SJSA1 (cell line): ENCODE measurements at regions not wholly inside any gene's neighbourhood (a gene's known extent, or its start where the extent isn't known, plus 50 kb on each side); places are given as distances from the start of the nearest gene placed in this dataset.
"Not testable (repeated sequence)": the region's sequence is repeated elsewhere in the genome, so short reads cannot be mapped to it uniquely, and the experiment has no call there.

Source experiments
- DNase-seq, 2 experiments: peaks; one replicate each; pipeline ENCODE4 v3.0.0-alpha.2; 2015 to 2020; ENCODE audit warnings: low spot score in 2 of 2, low read depth in 1 of 2
- H3K27ac ChIP-seq: fragments of 250-450 bp; sonication (Bioruptor Pico); 2 replicates; pipeline ENCODE4 v1.5.1; 2020; ENCODE audit warnings: mild to moderate bottlenecking, moderate library complexity
- H3K27me3 ChIP-seq: fragments of 250-450 bp; sonication (Bioruptor Pico); replicated peaks from 2 replicates; pipeline ENCODE4 v1.5.1; 2020; ENCODE audit warnings: mild to moderate bottlenecking, moderate library complexity
- H3K36me3 ChIP-seq: fragments of 250-450 bp; sonication (Bioruptor Pico); 2 replicates; pipeline ENCODE4 v1.5.1; 2020; ENCODE audit warnings: mild to moderate bottlenecking
- H3K4me1 ChIP-seq: fragments of 250-450 bp; sonication (Bioruptor Pico); replicated peaks from 2 replicates; pipeline ENCODE4 v1.6.1; 2021; ENCODE audit warnings: mild to moderate bottlenecking
- H3K4me3 ChIP-seq: fragments of 250-450 bp; sonication (Bioruptor Pico); 2 replicates; pipeline ENCODE4 v1.5.1; 2020; ENCODE audit warnings: mild to moderate bottlenecking
- H3K9me3 ChIP-seq: fragments of 250-450 bp; sonication (Bioruptor Pico); replicated peaks from 2 replicates; pipeline ENCODE4 v1.5.1; 2020; ENCODE audit warnings: mild to moderate bottlenecking

GRCh38 chr11:87743007-87743406 lies 432.2 kb downstream of the RAB38 start:
- H3K9me3 ChIP-seq, result no peaks in the 10 kb centered on the region
- DNase-seq, result no peak
- no peak overlapping the region for H3K4me3 ChIP-seq
- H3K27me3 ChIP-seq, result no peaks in the 10 kb centered on the region
- H3K27ac ChIP-seq, result no peak overlapping the region
- H3K36me3 ChIP-seq, result no peaks in the 10 kb centered on the region
- H3K4me1 ChIP-seq, result no peaks in the 10 kb centered on the region

- no peak overlapping the region for H3K27ac ChIP-seq
- no peaks in the 10 kb centered on the region for H3K36me3 ChIP-seq
- no peaks in the 10 kb centered on the region for H3K27me3 ChIP-seq
- DNase-seq, result no peak
- H3K4me1 ChIP-seq, result no peaks in the 10 kb centered on the region
- H3K4me3 ChIP-seq, result no peak overlapping the region
- no peaks in the 10 kb centered on the region for H3K9me3 ChIP-seq
These were observed 434.3 kb downstream of the RAB38 start for GRCh38 chr11:87740968-87741367.

DNA sequence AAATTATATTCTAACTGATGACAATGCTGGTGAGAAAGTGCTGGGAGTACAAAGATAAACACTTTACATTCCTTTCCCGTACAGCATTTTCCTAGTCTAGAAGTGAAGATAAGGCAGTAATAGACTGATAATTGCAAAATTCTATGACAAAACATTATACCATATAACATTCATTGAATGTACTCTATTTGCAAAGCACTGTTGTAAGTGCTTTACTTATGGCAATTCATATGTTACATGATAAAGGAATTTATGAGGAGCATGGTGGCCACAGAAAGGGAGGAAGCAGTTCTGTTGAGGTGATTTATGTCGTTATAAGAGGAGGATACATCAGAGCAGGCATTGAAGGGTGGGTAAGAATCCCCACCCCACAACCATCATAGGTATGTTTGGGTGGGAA lies 434.8 kb downstream of the RAB38 start:
- Histone ChIP-seq H3K4me1 (no peaks in the 10 kb centered on the region), H3K9me3 (no peaks in the 10 kb centered on the region), H3K27me3 (no peaks in the 10 kb centered on the region), H3K36me3 (no peaks in the 10 kb centered on the region), H3K27ac (no peak overlapping the region), H3K4me3 (no peak overlapping the region)
- no peak for DNase-seq

GRCh38 chr11:87739766-87740165 lies 435.5 kb downstream of the RAB38 start:
- no peaks in the 10 kb centered on the region for H3K36me3 ChIP-seq
- no peak overlapping the region for H3K27ac ChIP-seq
- no peak for DNase-seq
- H3K9me3 ChIP-seq, result no peaks in the 10 kb centered on the region
- H3K27me3 ChIP-seq, result no peaks in the 10 kb centered on the region
- no peak overlapping the region for H3K4me3 ChIP-seq
- no peaks in the 10 kb centered on the region for H3K4me1 ChIP-seq

GRCh38 chr11:87739261-87739660 lies 436.0 kb downstream of the RAB38 start:
- no peaks in the 10 kb centered on the region for H3K4me1 ChIP-seq
- H3K27ac ChIP-seq, result no peak overlapping the region
- H3K9me3 ChIP-seq, result no peaks in the 10 kb centered on the region
- DNase-seq, result no peak
- H3K36me3 ChIP-seq, result no peaks in the 10 kb centered on the region
- H3K27me3 ChIP-seq, result no peaks in the 10 kb centered on the region
- H3K4me3 ChIP-seq, result no peak overlapping the region

DNA sequence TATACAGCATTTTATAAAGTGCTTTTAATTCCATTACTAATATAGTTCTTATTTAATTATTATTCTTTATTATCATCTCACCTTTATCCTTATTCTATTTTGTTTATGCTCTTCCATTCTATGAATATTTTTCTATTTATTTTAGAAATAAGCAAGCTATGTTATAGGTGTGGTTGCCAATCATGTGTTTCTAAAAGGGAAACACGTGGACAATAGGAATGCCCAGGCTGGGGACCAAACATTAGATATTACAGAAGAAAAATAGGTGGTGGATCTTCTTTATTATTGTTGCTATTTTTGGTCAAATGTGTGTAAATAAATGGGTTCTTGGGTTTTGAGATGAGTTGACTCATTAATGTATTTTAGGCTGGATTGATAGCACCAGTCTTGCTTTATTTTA lies 438.3 kb downstream of the RAB38 start:
- DNase-seq, result no peak

DNA sequence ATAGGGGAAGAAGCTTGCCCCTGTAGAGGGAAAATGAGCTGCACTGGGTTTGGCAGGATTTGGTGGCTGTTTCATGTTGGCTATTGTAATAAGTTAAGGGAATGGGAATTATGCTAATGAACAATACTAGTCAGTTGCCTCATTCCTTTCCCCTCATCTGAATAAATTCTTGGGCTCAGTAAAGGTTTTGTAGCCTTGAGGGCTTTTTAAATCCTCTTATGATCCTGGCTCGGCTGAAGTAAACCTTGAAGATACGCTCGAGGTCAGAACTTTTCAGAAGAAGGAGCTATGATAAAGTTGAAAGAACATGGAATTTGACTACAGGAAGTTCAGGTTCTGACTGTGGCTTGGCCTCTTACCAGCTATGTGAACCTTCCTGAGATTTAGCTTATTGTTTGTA lies 448.7 kb downstream of the RAB38 start:
- H3K4me3 ChIP-seq, result no peak overlapping the region
- no peak for DNase-seq
- H3K4me1 ChIP-seq, result no peaks in the 10 kb centered on the region
- H3K36me3 ChIP-seq, result no peaks in the 10 kb centered on the region
- H3K9me3 ChIP-seq, result no peaks in the 10 kb centered on the region
- no peaks in the 10 kb centered on the region for H3K27me3 ChIP-seq
- no peak overlapping the region for H3K27ac ChIP-seq

More for the DNA sequence above, 438.3 kb downstream of the RAB38 start:
- Histone ChIP-seq H3K4me3 (no peak overlapping the region), H3K27ac (no peak overlapping the region), H3K27me3 (no peaks in the 10 kb centered on the region), H3K36me3 (no peaks in the 10 kb centered on the region), H3K4me1 (no peaks in the 10 kb centered on the region), H3K9me3 (no peaks in the 10 kb centered on the region)

DNA sequence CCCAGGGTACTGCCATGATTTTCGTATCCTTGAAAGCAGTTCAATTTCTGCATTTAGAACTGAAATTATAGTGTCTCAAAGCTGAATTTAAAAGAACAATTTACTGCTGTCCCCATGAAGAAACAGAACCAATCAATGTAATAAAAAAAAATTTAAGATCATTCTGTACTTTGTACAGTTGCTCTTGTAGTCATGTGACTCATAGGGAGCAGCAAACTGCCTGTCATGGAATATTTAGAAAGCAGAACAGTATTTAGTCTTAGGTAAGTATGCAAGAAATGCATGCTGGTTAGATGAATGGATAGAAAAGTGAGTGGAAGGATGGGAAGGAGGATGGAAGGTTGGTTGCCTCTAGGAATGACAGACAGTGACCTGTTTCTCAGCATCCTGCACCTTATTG lies 450.9 kb downstream of the RAB38 start:
- Histone ChIP-seq H3K27me3 (no peaks in the 10 kb centered on the region), H3K4me1 (no peaks in the 10 kb centered on the region), H3K4me3 (no peak overlapping the region), H3K36me3 (no peaks in the 10 kb centered on the region), H3K9me3 (no peaks in the 10 kb centered on the region), H3K27ac (no peak overlapping the region)
- no peak for DNase-seq

DNA sequence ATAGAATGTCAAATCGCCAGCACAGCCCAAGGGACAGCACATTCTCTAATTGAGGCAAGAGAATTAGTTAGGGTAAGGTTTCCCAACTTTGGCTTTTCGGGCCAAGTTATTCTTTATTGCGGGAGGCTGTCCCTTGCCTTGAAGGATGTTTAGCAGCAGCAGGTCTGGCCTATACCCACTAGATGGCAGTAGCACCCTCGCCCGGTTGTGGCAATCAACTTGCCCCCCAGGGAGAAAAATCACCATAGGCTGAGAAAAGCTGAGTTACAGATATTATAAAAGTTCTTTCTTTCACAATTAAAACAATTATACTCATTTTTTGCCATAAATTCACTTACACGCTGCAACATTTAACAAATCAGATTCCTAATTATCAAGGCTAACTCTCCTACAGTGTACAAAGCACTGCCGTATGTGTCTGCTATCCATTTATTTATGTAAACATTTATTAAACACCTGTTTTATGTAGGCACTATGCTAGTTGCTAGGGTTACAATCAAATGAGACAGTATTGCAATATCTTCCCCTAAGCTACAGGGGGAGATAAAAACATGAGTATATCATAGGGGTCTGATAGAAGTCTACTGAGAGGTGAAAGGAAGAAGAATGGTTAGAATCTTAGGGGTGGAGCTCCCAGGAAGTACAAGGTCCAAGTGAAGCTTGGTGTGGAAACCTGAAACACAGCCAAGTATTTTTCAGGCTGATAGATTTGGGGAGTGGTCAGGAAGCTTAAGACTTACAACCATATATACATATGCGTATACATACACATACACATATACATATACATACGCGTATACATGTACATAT lies 452.3 kb downstream of the RAB38 start:
- no peak for DNase-seq

DNA sequence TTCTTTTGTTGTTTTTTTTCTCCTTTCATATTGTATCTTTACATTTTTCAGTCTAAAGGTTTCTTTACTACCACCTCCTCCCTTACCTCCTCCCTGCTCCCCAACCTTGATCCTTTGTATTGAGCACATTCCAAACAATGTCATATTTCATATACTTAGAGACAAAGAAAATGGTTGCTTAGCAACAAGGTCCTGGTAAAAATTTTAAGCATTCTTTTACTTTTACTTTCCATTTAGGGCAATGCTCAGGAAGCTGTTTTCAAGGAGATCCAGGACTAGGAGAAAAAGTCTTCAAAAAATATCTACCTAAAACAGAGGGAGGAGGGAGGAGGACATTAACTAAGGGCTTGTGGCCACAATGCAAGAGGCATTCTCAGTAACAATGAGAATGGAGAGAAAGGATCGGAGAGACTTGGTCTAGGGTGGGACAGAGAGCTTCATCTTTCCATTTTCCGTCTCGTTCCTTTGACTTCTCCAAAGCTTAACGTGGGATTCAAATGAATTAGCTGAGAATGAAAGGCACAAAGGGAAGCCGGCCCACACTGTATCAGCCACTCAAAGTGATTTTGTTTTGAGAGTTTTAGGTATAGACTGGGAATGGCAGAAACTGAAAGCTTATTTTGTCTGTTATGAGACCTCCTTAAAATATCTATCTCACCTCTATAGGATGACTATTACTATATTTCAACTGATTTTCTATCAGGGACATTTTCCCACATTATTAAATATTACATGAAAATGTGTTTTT lies 455.7 kb downstream of the RAB38 start:
- Histone ChIP-seq H3K27me3 (no peaks in the 10 kb centered on the region), H3K27ac (no peak overlapping the region), H3K4me1 (no peaks in the 10 kb centered on the region), H3K4me3 (no peak overlapping the region), H3K9me3 (no peaks in the 10 kb centered on the region), H3K36me3 (no peaks in the 10 kb centered on the region)
- no peak for DNase-seq

More for the DNA sequence above, 452.3 kb downstream of the RAB38 start:
- no peaks in the 10 kb centered on the region for H3K9me3 ChIP-seq
- H3K4me3 ChIP-seq, result no peak overlapping the region
- H3K27me3 ChIP-seq, result no peaks in the 10 kb centered on the region
- no peaks in the 10 kb centered on the region for H3K4me1 ChIP-seq
- H3K36me3 ChIP-seq, result no peaks in the 10 kb centered on the region
- H3K27ac ChIP-seq, result no peak overlapping the region

DNA sequence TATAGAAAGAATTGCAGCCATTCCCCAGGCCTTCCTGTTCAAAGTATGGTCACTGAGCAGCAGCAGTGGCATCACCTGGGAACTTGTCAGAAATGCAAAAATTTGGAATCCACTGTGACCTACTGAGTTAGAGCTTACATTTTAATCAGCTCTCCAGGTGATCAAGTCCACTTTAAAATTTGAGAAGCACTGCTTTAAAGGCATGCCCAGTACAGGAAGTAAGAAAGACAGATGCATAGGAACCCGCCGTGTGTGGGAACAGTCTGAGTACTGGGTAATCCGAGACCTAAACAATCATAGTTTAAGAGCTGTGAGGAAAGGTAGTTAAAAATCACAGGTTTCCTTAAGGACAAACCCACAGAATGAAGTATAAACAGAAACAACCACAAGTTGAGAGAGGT lies 462.4 kb downstream of the RAB38 start:
- DNase-seq, result no peak
- Histone ChIP-seq H3K27ac (no peak overlapping the region), H3K9me3 (no peaks in the 10 kb centered on the region), H3K36me3 (no peaks in the 10 kb centered on the region), H3K4me1 (no peaks in the 10 kb centered on the region), H3K4me3 (no peak overlapping the region), H3K27me3 (no peaks in the 10 kb centered on the region)

DNA sequence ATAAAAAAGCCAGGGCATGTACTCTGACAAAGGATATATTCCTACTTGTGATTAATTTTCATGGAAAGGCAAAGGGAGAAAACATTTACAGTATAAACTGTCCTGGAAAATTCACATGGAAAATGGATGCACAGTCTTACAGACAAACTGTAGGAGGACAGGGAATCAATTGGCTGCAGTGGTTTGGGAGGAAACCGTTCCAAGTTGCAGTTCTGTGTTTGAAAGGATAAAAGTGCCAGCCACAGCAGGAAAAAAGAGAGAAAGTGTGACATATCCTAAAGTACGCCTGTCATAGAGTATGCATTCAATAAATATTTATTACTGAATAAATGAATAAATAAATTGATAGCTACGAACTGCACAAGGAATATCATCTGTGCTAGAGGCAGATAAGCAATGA lies 462.9 kb downstream of the RAB38 start:
- Histone ChIP-seq H3K4me1 (no peaks in the 10 kb centered on the region), H3K27ac (no peak overlapping the region), H3K27me3 (no peaks in the 10 kb centered on the region), H3K36me3 (no peaks in the 10 kb centered on the region), H3K9me3 (no peaks in the 10 kb centered on the region), H3K4me3 (no peak overlapping the region)
- no peak for DNase-seq

GRCh38 chr11:87703589-87703988 lies 471.7 kb downstream of the RAB38 start:
- H3K4me3 ChIP-seq, H3K4me1 ChIP-seq, H3K27ac ChIP-seq, H3K27me3 ChIP-seq, H3K36me3 ChIP-seq, DNase-seq, H3K9me3 ChIP-seq: not testable (repeated sequence)

- no peaks in the 10 kb centered on the region for H3K36me3 ChIP-seq
- no peaks in the 10 kb centered on the region for H3K9me3 ChIP-seq
- H3K4me1 ChIP-seq, result no peaks in the 10 kb centered on the region
- H3K27ac ChIP-seq, result no peak overlapping the region
- H3K4me3 ChIP-seq, result no peak overlapping the region
- no peak for DNase-seq
- no peaks in the 10 kb centered on the region for H3K27me3 ChIP-seq
These were observed 499.2 kb downstream of the RAB38 start for GRCh38 chr11:87675993-87676392.
